Esophagus muscularis mucosa (tissue), 3 donors: ENCODE measurements at regions not wholly inside any gene's neighbourhood (a gene's known extent, or its start where the extent isn't known, plus 50 kb on each side); places are given as distances from the start of the nearest gene placed in this dataset.

Experiments used
- POLR2A ChIP-seq: fragments of 450-650 bp; IDR thresholded peaks from one replicate; pipeline ENCODE4 v1.6.1; 2017; ENCODE audit warnings: antibody characterized with exemption, moderate library complexity, mild to moderate bottlenecking, low read depth
- TF ChIP-seq, protein P1 (sequence below), 3 experiments: fragments of 200-600 bp in 2 of 3; fragments of 450-650 bp in 1 of 3; sonication (generic) in 2 of 3; IDR thresholded peaks; one replicate each; pipeline ENCODE4 v1.5.1; 2017 to 2019; ENCODE audit warnings: antibody characterized with exemption in 3 of 3, mild to moderate bottlenecking in 2 of 3, moderate library complexity in 1 of 3

DNA sequence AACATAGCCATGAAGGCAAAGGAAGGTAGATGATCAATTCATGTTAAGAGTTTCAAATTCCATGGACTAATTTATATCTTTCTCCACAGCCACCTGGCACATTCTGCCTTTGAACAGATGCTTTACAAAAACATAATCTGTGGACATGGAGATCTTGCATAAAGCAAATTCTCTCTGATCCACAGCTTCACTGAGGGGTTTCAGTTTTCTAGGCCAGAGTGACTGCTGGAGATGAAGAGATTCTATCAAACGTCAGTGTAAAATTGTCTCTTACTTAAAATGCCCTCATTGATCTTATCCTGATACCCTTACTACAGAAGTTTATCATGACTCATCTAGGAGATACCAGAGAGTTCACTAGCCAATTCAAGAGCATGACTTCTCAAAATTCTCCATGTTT, 291.6 kb downstream of the DAD1 start:
- no peak for TF ChIP-seq POLR2A
- TF ChIP-seq, protein P1, sequence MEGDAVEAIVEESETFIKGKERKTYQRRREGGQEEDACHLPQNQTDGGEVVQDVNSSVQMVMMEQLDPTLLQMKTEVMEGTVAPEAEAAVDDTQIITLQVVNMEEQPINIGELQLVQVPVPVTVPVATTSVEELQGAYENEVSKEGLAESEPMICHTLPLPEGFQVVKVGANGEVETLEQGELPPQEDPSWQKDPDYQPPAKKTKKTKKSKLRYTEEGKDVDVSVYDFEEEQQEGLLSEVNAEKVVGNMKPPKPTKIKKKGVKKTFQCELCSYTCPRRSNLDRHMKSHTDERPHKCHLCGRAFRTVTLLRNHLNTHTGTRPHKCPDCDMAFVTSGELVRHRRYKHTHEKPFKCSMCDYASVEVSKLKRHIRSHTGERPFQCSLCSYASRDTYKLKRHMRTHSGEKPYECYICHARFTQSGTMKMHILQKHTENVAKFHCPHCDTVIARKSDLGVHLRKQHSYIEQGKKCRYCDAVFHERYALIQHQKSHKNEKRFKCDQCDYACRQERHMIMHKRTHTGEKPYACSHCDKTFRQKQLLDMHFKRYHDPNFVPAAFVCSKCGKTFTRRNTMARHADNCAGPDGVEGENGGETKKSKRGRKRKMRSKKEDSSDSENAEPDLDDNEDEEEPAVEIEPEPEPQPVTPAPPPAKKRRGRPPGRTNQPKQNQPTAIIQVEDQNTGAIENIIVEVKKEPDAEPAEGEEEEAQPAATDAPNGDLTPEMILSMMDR (IDR thresholded peaks at IDR 0.05) = no peak
